Caco-2 (cell line): ENCODE measurements at regions not wholly inside any gene's neighbourhood (a gene's known extent, or its start where the extent isn't known, plus 50 kb on each side); places are given as distances from the start of the nearest gene placed in this dataset.

Experiments used
- BruUV-seq: library from RNA; stranded (reverse); fragments of 400-500 nt; replicated peaks from 2 replicates; lab custom pipeline; 2021; lab: Mats Ljungman, UMichigan
- CTCF ChIA-PET: fragments of 300-600 bp; sonication (Branson Sonifier 250); formaldehyde crosslinking; loops from one replicate; lab custom pipeline; 2022; ENCODE audit warnings: antibody characterized with exemption; lab: Charles Lee
- POLR2A ChIA-PET: fragments of 300-600 bp; sonication (Branson Sonifier 250); formaldehyde crosslinking; loops from one replicate; lab custom pipeline; 2022; ENCODE audit warnings: antibody characterized with exemption; lab: Charles Lee
- DNase-seq, 2 experiments: peaks; one replicate each; pipeline versions ENCODE4 v3.0.0 to v3.0.0-alpha.2; 2020 to 2022
- H3K27me3 ChIP-seq: replicated peaks from 2 replicates; pipeline ENCODE4 v1.6.0; 2011; ENCODE audit warnings: low read length; ENCODE audit not compliant: control insufficient read depth, insufficient read depth
- H3K36me3 ChIP-seq: 2 replicates; pipeline ENCODE4 v1.5.1; 2011; ENCODE audit warnings: low read length; ENCODE audit not compliant: control insufficient read depth, insufficient read depth
- H3K4me1 ChIP-seq: fragments of 250-450 bp; sonication (Bioruptor Pico); 2 replicates; pipeline ENCODE4 v1.5.1; 2020; ENCODE audit warnings: mild to moderate bottlenecking
- H3K4me3 ChIP-seq: 2 replicates; pipeline ENCODE4 v1.5.1; 2011; ENCODE audit warnings: low read depth, mild to moderate bottlenecking, control low read depth, low read length
- H3K9me3 ChIP-seq: fragments of 250-450 bp; sonication (Bioruptor Pico); 2 replicates; pipeline ENCODE4 v1.5.1; 2020; ENCODE audit warnings: mild to moderate bottlenecking, moderate library complexity
- H3K27ac Mint-ChIP-seq: one replicate; pipeline ENCODE4 v1.8.0; 2022; ENCODE audit warnings: mixed read lengths; ENCODE audit not compliant: unreplicated experiment
- H3K27me3 Mint-ChIP-seq: one replicate; pipeline ENCODE4 v1.8.0; 2022; ENCODE audit warnings: mixed read lengths; ENCODE audit not compliant: insufficient read depth, unreplicated experiment
- H3K36me3 Mint-ChIP-seq: one replicate; pipeline ENCODE4 v1.8.0; 2022; ENCODE audit warnings: mild to moderate bottlenecking, mixed read lengths; ENCODE audit not compliant: insufficient read depth, unreplicated experiment
- H3K4me1 Mint-ChIP-seq: one replicate; pipeline ENCODE4 v1.8.0; 2022; ENCODE audit warnings: low read depth, mixed read lengths; ENCODE audit not compliant: unreplicated experiment
- H3K4me3 Mint-ChIP-seq: one replicate; pipeline ENCODE4 v1.8.0; 2022; ENCODE audit warnings: mild to moderate bottlenecking, moderate library complexity, mixed read lengths; ENCODE audit not compliant: unreplicated experiment
- H3K9me3 Mint-ChIP-seq: one replicate; pipeline ENCODE4 v1.8.0; 2022; ENCODE audit warnings: mixed read lengths; ENCODE audit not compliant: unreplicated experiment
- CTCF ChIP-seq, 2 experiments: fragments of 200-600 bp in 1 of 2; IDR thresholded peaks; 1 replicate in 1 of 2; 2 replicates in 1 of 2; pipeline versions ENCODE4 v1.5.1 to v1.8.0; 2011 to 2022; ENCODE audit warnings: antibody characterized with exemption in 1 of 2, control low read depth in 1 of 2, inconsistent platforms in 1 of 2, low read depth in 1 of 2, low read length in 1 of 2, mild to moderate bottlenecking in 1 of 2, moderate library complexity in 1 of 2; ENCODE audit not compliant: insufficient read depth in 1 of 2, severe bottlenecking in 1 of 2, unreplicated experiment in 1 of 2
- intact Hi-C: fragments of 100-400 bp; cut with micrococcal nuclease; formaldehyde crosslinking; loops from one replicate; pipeline ENCODE4 v1.10.0; 2022; ENCODE audit not compliant: unreplicated experiment

GRCh38 chr15:87362531-87362930, 894.0 kb downstream of the NTRK3 start:
- CTCF ChIA-PET: no interaction called here

GRCh38 chr15:87357637-87358313, 898.8 kb downstream of the NTRK3 start:
- TF ChIP-seq CTCF (IDR thresholded peaks at IDR 0.05; ENCODE audit: insufficient read depth in 1 of 2, low read depth in 1 of 2, low read length in 1 of 2, severe bottlenecking in 1 of 2, unreplicated experiment in 1 of 2): no peak
- POLR2A ChIA-PET: no interaction called here
- no peaks in the 10 kb centered on the region for H3K27me3 ChIP-seq
- no TSS peak for BruUV-seq
- Mint-ChIP-seq H3K27ac (no peak overlapping the region), H3K4me3 (no peak overlapping the region), H3K9me3 (no peaks in the 10 kb centered on the region), H3K27me3 (peaks cover 4% of the 10 kb centered on the region), H3K4me1 (no peaks in the 10 kb centered on the region), H3K36me3 (no peaks in the 10 kb centered on the region)
- intact Hi-C loops: no loop called here
- CTCF ChIA-PET: no interaction called here
- no peaks in the 10 kb centered on the region for H3K36me3 ChIP-seq
- H3K9me3 ChIP-seq: no peaks in the 10 kb centered on the region
- DNase-seq: no peak
- no peaks in the 10 kb centered on the region for H3K4me1 ChIP-seq
- no peak overlapping the region for H3K4me3 ChIP-seq

More at GRCh38 chr15:87362531-87362930, 894.0 kb downstream of the NTRK3 start:
- BruUV-seq: no TSS peak
- H3K4me3 ChIP-seq: no peak overlapping the region
- Mint-ChIP-seq H3K36me3 (no peaks in the 10 kb centered on the region), H3K4me3 (no peak overlapping the region), H3K27ac (no peak overlapping the region), H3K4me1 (no peaks in the 10 kb centered on the region), H3K9me3 (no peaks in the 10 kb centered on the region), H3K27me3 (no peaks in the 10 kb centered on the region)
- H3K9me3 ChIP-seq: no peaks in the 10 kb centered on the region
- intact Hi-C loops: no loop called here
- TF ChIP-seq CTCF (IDR thresholded peaks at IDR 0.05; ENCODE audit: insufficient read depth in 1 of 2, low read depth in 1 of 2, low read length in 1 of 2, severe bottlenecking in 1 of 2, unreplicated experiment in 1 of 2): no peak
- POLR2A ChIA-PET: no interaction called here
- H3K36me3 ChIP-seq: no peaks in the 10 kb centered on the region
- no peak for DNase-seq
- H3K4me1 ChIP-seq: no peaks in the 10 kb centered on the region
- H3K27me3 ChIP-seq: no peaks in the 10 kb centered on the region

- intact Hi-C loops: no loop called here
- TF ChIP-seq CTCF (IDR thresholded peaks at IDR 0.05; ENCODE audit: insufficient read depth in 1 of 2, low read depth in 1 of 2, low read length in 1 of 2, severe bottlenecking in 1 of 2, unreplicated experiment in 1 of 2): no peak
- Mint-ChIP-seq H3K4me3 (no peak overlapping the region), H3K36me3 (no peaks in the 10 kb centered on the region), H3K27ac (no peak overlapping the region), H3K4me1 (no peaks in the 10 kb centered on the region), H3K27me3 (peaks cover 4% of the 10 kb centered on the region), H3K9me3 (no peaks in the 10 kb centered on the region)
- no peaks in the 10 kb centered on the region for H3K9me3 ChIP-seq
- BruUV-seq: no TSS peak
- CTCF ChIA-PET: no interaction called here
- POLR2A ChIA-PET: no interaction called here
- no peaks in the 10 kb centered on the region for H3K36me3 ChIP-seq
- H3K27me3 ChIP-seq: no peaks in the 10 kb centered on the region
- H3K4me1 ChIP-seq: no peaks in the 10 kb centered on the region
- no peak overlapping the region for H3K4me3 ChIP-seq
- DNase-seq: no peak
Observed at GRCh38 chr15:87355946-87356345, 900.6 kb downstream of the NTRK3 start.
